ENCODE measurements at regions not wholly inside any gene's neighbourhood (a gene's known extent, or its start where the extent isn't known, plus 50 kb on each side); places are given as distances from the start of the nearest gene placed in this dataset.

DNA sequence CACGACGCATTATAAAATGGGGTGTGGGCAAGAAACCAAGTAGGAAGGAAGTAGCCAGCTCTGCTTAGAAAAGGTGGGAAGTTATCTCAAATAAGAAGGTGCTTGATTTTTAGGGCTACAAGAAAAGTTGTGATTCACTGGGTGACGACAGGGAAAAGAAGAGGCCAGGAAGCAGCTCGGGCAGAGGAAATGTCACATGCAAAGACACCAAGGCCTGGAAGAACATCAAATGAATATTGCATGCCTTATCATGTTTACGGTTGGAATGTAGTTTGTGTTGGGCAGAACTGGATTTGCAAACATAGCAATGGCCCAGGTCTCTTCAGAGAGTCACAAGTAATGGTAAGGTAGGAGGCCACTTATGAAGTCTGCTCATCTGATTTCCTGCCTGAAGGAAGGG is 610.6 kb downstream of the IRS1 start:
- Histone ChIP-seq H3K36me3 (ENCODE audit: control insufficient read depth in 2 of 3, insufficient read depth in 3 of 3, low read length in 3 of 3) (no peaks in the 10 kb centered on the region), H3K4me1 (ENCODE audit: control insufficient read depth in 2 of 2, insufficient read depth in 2 of 2, low read length in 2 of 2) (no peaks in the 10 kb centered on the region), H3K4me3 (ENCODE audit: low read length) (no peak overlapping the region), H3K27ac (ENCODE audit: low read depth, low read length) (no peak overlapping the region), H3K9me3 (ENCODE audit: control insufficient read depth in 2 of 3, low read length in 3 of 3) (no peaks in the 10 kb centered on the region), H3K27me3 (ENCODE audit: control insufficient read depth in 2 of 2, insufficient read depth in 2 of 2, low read length in 2 of 2) (no peaks in the 10 kb centered on the region)
- Mint-ChIP-seq H3K4me1 (no peaks in the 10 kb centered on the region), H3K36me3 (no peaks in the 10 kb centered on the region), H3K27ac (no peak overlapping the region), H3K27me3 (peaks cover 0 to 12% (median 8%) of the 10 kb centered on the region in 5 donors), H3K9me3 (peaks cover 0 to 1% (median 0%) of the 10 kb centered on the region in 11 donors), H3K4me3 (no peak overlapping the region)
- intact Hi-C loops (cut with micrococcal nuclease): no loop called here
- POLR2A ChIA-PET: no interaction called here
- ATAC-seq (no peak), DNase-seq (no peak)
- CTCF ChIA-PET: no interaction called here

GRCh38 chr2:226187616-226188015 is 612.0 kb downstream of the IRS1 start:
- Histone ChIP-seq H3K4me3 (ENCODE audit: low read length) (no peak overlapping the region), H3K9me3 (ENCODE audit: control insufficient read depth in 2 of 3, low read length in 3 of 3) (no peaks in the 10 kb centered on the region), H3K4me1 (ENCODE audit: control insufficient read depth in 2 of 2, insufficient read depth in 2 of 2, low read length in 2 of 2) (no peaks in the 10 kb centered on the region), H3K36me3 (ENCODE audit: control insufficient read depth in 2 of 3, insufficient read depth in 3 of 3, low read length in 3 of 3) (no peaks in the 10 kb centered on the region), H3K27ac (ENCODE audit: low read depth, low read length) (no peak overlapping the region), H3K27me3 (ENCODE audit: control insufficient read depth in 2 of 2, insufficient read depth in 2 of 2, low read length in 2 of 2) (no peaks in the 10 kb centered on the region)
- Mint-ChIP-seq H3K4me1 (no peaks in the 10 kb centered on the region), H3K36me3 (no peaks in the 10 kb centered on the region), H3K27ac (no peak overlapping the region), H3K27me3 (peaks cover 0 to 18% (median 15%) of the 10 kb centered on the region in 5 donors), H3K4me3 (no peak overlapping the region), H3K9me3 (peaks cover 0 to 8% (median 0%) of the 10 kb centered on the region in 11 donors)
- intact Hi-C loops (cut with micrococcal nuclease): no loop called here
- CTCF ChIA-PET: no interaction called here
- DNase-seq (no peak), ATAC-seq (no peak)
- POLR2A ChIA-PET: no interaction called here

DNA sequence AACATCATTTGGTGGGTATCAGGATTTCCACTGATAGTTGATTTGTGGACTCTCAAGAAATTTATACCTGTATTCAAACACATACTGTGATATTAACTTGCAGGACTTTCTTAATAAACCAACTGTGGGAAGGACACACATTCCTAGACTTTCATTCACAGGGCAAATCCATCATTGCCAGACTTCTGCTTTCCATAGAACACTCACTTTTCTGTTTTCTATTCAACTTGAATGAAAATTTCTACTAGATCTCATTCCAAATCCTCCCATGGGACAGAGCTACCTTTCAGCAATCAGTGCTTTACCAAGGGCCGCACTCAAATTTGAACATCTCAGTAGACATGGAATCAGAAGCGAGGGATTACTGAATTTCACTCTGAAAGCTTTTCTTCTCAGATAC is 612.5 kb downstream of the IRS1 start:
- H3K27me3 Mint-ChIP-seq: peaks cover 0 to 23% (median 16%) of the 10 kb centered on the region in 5 donors
- Histone ChIP-seq H3K36me3 (ENCODE audit: control insufficient read depth in 2 of 3, insufficient read depth in 3 of 3, low read length in 3 of 3) (no peaks in the 10 kb centered on the region), H3K27me3 (ENCODE audit: control insufficient read depth in 2 of 2, insufficient read depth in 2 of 2, low read length in 2 of 2) (no peaks in the 10 kb centered on the region), H3K27ac (ENCODE audit: low read depth, low read length) (no peak overlapping the region), H3K4me3 (ENCODE audit: low read length) (no peak overlapping the region), H3K4me1 (ENCODE audit: control insufficient read depth in 2 of 2, insufficient read depth in 2 of 2, low read length in 2 of 2) (no peaks in the 10 kb centered on the region), H3K9me3 (ENCODE audit: control insufficient read depth in 2 of 3, low read length in 3 of 3) (no peaks in the 10 kb centered on the region)
- ChIA-PET POLR2A (no interaction called here), CTCF (no interaction called here)
- peaks cover 0 to 8% (median 0%) of the 10 kb centered on the region in 11 donors for H3K9me3 Mint-ChIP-seq
- ATAC-seq (no peak), DNase-seq (no peak)
- no peaks in the 10 kb centered on the region for H3K4me1 Mint-ChIP-seq
- H3K27ac Mint-ChIP-seq: no peak overlapping the region
- intact Hi-C loops (cut with micrococcal nuclease): no loop called here
- no peaks in the 10 kb centered on the region for H3K36me3 Mint-ChIP-seq
- H3K4me3 Mint-ChIP-seq: no peak overlapping the region

DNA sequence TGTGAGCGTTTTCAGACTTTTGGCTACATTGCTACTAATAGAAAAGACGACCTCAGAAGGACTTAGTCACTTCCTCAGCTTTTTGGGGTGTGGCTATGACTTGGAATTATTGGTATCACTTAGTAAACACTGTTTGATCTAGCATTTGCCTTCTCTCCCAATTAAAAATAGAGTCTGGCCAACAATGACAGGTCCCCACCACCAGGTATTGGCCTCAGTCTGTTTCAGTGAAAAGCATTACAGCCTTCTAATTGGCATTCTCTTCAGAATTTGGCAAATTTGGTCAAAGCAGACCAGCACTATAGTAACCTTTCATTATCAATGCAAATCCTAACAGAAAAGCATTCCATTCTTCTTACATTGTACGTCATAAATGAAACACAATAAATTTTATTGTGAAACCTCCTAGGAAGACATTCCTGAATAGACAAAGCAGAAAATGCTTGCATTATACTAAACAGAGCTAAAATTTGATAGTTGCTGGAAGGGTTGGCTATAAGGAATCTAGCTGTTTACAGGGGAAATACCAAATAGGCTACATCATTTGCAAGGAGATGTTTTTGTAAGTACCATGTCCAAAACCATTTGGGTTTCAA is 613.9 kb downstream of the IRS1 start:
- no peaks in the 10 kb centered on the region for H3K4me1 Mint-ChIP-seq
- CTCF ChIA-PET: no interaction called here
- H3K36me3 Mint-ChIP-seq: no peaks in the 10 kb centered on the region
- H3K9me3 Mint-ChIP-seq: peaks cover 0 to 8% (median 0%) of the 10 kb centered on the region in 11 donors
- H3K4me3 Mint-ChIP-seq: no peak overlapping the region
- H3K27me3 ChIP-seq (ENCODE audit: control insufficient read depth in 2 of 2, insufficient read depth in 2 of 2, low read length in 2 of 2): no peaks in the 10 kb centered on the region
- intact Hi-C loops (cut with micrococcal nuclease): no loop called here
- ATAC-seq (no peak), DNase-seq (no peak)
- peaks cover 0 to 29% (median 23%) of the 10 kb centered on the region in 5 donors for H3K27me3 Mint-ChIP-seq
- no peak overlapping the region for H3K4me3 ChIP-seq (ENCODE audit: low read length)
- H3K4me1 ChIP-seq (ENCODE audit: control insufficient read depth in 2 of 2, insufficient read depth in 2 of 2, low read length in 2 of 2): no peaks in the 10 kb centered on the region
- no peaks in the 10 kb centered on the region for H3K36me3 ChIP-seq (ENCODE audit: control insufficient read depth in 2 of 3, insufficient read depth in 3 of 3, low read length in 3 of 3)
- H3K27ac Mint-ChIP-seq: no peak overlapping the region
- no peaks in the 10 kb centered on the region for H3K9me3 ChIP-seq (ENCODE audit: control insufficient read depth in 2 of 3, low read length in 3 of 3)
- POLR2A ChIA-PET: no interaction called here
- H3K27ac ChIP-seq (ENCODE audit: low read depth, low read length): no peak overlapping the region

DNA sequence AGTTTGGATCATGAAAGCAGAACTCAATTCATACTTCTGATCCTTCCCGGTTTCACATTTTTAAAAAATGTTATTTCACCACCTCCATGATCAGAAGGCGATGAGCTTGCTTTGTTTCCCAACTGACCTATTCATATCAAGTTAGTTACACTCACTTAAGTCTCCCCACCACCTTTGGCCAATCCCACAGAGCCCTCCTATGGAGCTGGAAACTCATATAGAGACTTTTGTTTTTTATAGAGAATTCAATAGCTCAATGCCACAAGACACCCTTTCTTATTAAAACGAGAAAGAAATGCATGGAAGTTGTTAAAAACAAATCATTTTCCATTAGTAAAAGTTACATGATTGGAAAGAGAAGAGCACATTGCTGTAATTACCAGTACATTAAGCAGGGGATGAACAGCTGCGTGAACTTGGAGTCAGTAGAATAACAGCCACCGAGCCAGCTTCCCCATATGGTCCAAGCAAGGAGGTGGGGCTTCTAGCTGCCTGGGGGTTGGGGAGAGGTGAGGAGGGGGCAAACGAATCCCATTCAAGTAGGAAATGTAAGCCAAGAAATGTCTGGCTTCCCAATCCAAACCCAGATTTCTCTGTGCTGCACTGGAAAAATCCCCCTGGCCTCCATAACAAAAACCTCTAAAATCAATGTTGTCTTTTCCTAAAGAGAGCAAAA is 614.5 kb downstream of the IRS1 start:
- no peak overlapping the region for H3K4me3 ChIP-seq (ENCODE audit: low read length)
- DNase-seq (no peak), ATAC-seq (no peak)
- no peaks in the 10 kb centered on the region for H3K36me3 ChIP-seq (ENCODE audit: control insufficient read depth in 2 of 3, insufficient read depth in 3 of 3, low read length in 3 of 3)
- intact Hi-C loops (cut with micrococcal nuclease): no loop called here
- Mint-ChIP-seq H3K27ac (no peak overlapping the region), H3K36me3 (no peaks in the 10 kb centered on the region), H3K4me3 (no peak overlapping the region), H3K9me3 (peaks cover 0 to 8% (median 0%) of the 10 kb centered on the region in 11 donors), H3K27me3 (peaks cover 0 to 29% (median 23%) of the 10 kb centered on the region in 5 donors), H3K4me1 (no peaks in the 10 kb centered on the region)
- POLR2A ChIA-PET: no interaction called here
- CTCF ChIA-PET: no interaction called here
- no peaks in the 10 kb centered on the region for H3K27me3 ChIP-seq (ENCODE audit: control insufficient read depth in 2 of 2, insufficient read depth in 2 of 2, low read length in 2 of 2)
- no peaks in the 10 kb centered on the region for H3K4me1 ChIP-seq (ENCODE audit: control insufficient read depth in 2 of 2, insufficient read depth in 2 of 2, low read length in 2 of 2)
- H3K27ac ChIP-seq (ENCODE audit: low read depth, low read length): no peak overlapping the region
- no peaks in the 10 kb centered on the region for H3K9me3 ChIP-seq (ENCODE audit: control insufficient read depth in 2 of 3, low read length in 3 of 3)

DNA sequence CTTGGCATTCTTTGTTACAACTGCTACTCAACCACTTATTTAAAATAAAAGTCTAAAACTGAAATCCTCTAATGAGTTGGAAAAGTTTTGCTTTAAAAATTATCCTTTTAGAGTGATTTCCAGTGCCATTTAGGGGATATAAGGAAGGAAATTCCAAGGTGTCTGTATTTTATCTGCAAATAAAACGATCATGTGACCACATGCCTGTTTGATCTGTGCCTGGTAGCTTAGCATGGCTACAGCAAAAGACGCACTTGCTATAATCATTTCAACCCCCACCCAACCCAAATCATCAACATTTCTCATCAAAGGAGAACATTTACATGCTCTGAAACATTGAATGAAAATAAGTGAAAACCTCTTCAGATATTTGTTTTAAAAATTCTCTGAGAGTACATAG is 615.1 kb downstream of the IRS1 start:
- Histone ChIP-seq H3K4me3 (ENCODE audit: low read length) (no peak overlapping the region), H3K9me3 (ENCODE audit: control insufficient read depth in 2 of 3, low read length in 3 of 3) (no peaks in the 10 kb centered on the region), H3K4me1 (ENCODE audit: control insufficient read depth in 2 of 2, insufficient read depth in 2 of 2, low read length in 2 of 2) (no peaks in the 10 kb centered on the region), H3K27ac (ENCODE audit: low read depth, low read length) (no peak overlapping the region), H3K36me3 (ENCODE audit: control insufficient read depth in 2 of 3, insufficient read depth in 3 of 3, low read length in 3 of 3) (no peaks in the 10 kb centered on the region), H3K27me3 (ENCODE audit: control insufficient read depth in 2 of 2, insufficient read depth in 2 of 2, low read length in 2 of 2) (no peaks in the 10 kb centered on the region)
- Mint-ChIP-seq H3K27ac (no peak overlapping the region), H3K27me3 (peaks cover 0 to 29% (median 23%) of the 10 kb centered on the region in 5 donors), H3K4me1 (no peaks in the 10 kb centered on the region), H3K9me3 (peaks cover 0 to 8% (median 0%) of the 10 kb centered on the region in 11 donors), H3K36me3 (no peaks in the 10 kb centered on the region), H3K4me3 (no peak overlapping the region)
- intact Hi-C loops (cut with micrococcal nuclease): no loop called here
- CTCF ChIA-PET: no interaction called here
- DNase-seq (no peak), ATAC-seq (no peak)
- POLR2A ChIA-PET: no interaction called here

- intact Hi-C loops (cut with micrococcal nuclease): no loop called here
- Mint-ChIP-seq H3K4me3 (no peak overlapping the region), H3K4me1 (no peaks in the 10 kb centered on the region), H3K27me3 (peaks cover 0 to 34% (median 23%) of the 10 kb centered on the region in 5 donors), H3K27ac (no peak overlapping the region), H3K36me3 (no peaks in the 10 kb centered on the region), H3K9me3 (peaks cover 0 to 17% (median 6%) of the 10 kb centered on the region in 11 donors)
- Histone ChIP-seq H3K36me3 (ENCODE audit: control insufficient read depth in 2 of 3, insufficient read depth in 3 of 3, low read length in 3 of 3) (no peaks in the 10 kb centered on the region), H3K9me3 (ENCODE audit: control insufficient read depth in 2 of 3, low read length in 3 of 3) (peaks cover 0 to 3% (median 0%) of the 10 kb centered on the region in 3 experiments), H3K4me3 (ENCODE audit: low read length) (no peak overlapping the region), H3K27ac (ENCODE audit: low read depth, low read length) (no peak overlapping the region), H3K4me1 (ENCODE audit: control insufficient read depth in 2 of 2, insufficient read depth in 2 of 2, low read length in 2 of 2) (no peaks in the 10 kb centered on the region), H3K27me3 (ENCODE audit: control insufficient read depth in 2 of 2, insufficient read depth in 2 of 2, low read length in 2 of 2) (no peaks in the 10 kb centered on the region)
- CTCF ChIA-PET: no interaction called here
- POLR2A ChIA-PET: no interaction called here
- ATAC-seq (no peak), DNase-seq (no peak)
These were observed 616.1 kb downstream of the IRS1 start for GRCh38 chr2:226183550-226183949.

All from naive thymus-derived CD4-positive, alpha-beta T cell (primary cell).